Fibroblast of mammary gland (primary cell): ENCODE measurements at regions not wholly inside any gene's neighbourhood (a gene's known extent, or its start where the extent isn't known, plus 50 kb on each side); places are given as distances from the start of the nearest gene placed in this dataset.

Experiments used
- DNase-seq: peaks from one replicate; pipeline ENCODE4 v3.0.0-alpha.2; 2010; ENCODE audit warnings: low read depth
- H3K4me3 ChIP-seq: 2 replicates; pipeline ENCODE4 v1.5.1; 2011; ENCODE audit warnings: low read depth, mild to moderate bottlenecking, low read length, moderate library complexity; ENCODE audit not compliant: control insufficient read depth
- CTCF ChIP-seq: conservative IDR thresholded peaks from 2 replicates; pipeline ENCODE4 v1.5.1; 2011; ENCODE audit warnings: low read depth, low read length, inconsistent platforms; ENCODE audit not compliant: control insufficient read depth, insufficient read depth

GRCh38 chr2:70397186-70397585, 95.3 kb upstream of the FAM136A start:
- TF ChIP-seq CTCF = no peak
- no peak overlapping the region for H3K4me3 ChIP-seq
- DNase-seq = no peak

GRCh38 chr2:70396612-70397011, 94.7 kb upstream of the FAM136A start:
- TF ChIP-seq CTCF = no peak

GRCh38 chr2:70393881-70394280, 92.0 kb upstream of the FAM136A start:
- no peak overlapping the region for H3K4me3 ChIP-seq
- TF ChIP-seq CTCF = no peak
- DNase-seq = no peak

More at GRCh38 chr2:70396612-70397011, 94.7 kb upstream of the FAM136A start:
- H3K4me3 ChIP-seq = no peak overlapping the region
- DNase-seq = no peak

- H3K4me3 ChIP-seq = no peak overlapping the region
- TF ChIP-seq CTCF = no peak
- no peak for DNase-seq
These were observed 90.1 kb upstream of the FAM136A start for GRCh38 chr2:70391988-70392387.

GRCh38 chr2:70391259-70391658, 89.4 kb upstream of the FAM136A start:
- no peak for TF ChIP-seq CTCF
- DNase-seq = no peak
- H3K4me3 ChIP-seq = no peak overlapping the region

- no peak for DNase-seq
- no peak overlapping the region for H3K4me3 ChIP-seq
- no peak for TF ChIP-seq CTCF
These were observed 86.9 kb upstream of the FAM136A start for GRCh38 chr2:70388813-70389212.

- H3K4me3 ChIP-seq = no peak overlapping the region
- DNase-seq = no peak
- no peak for TF ChIP-seq CTCF
These were observed 86.3 kb upstream of the FAM136A start for GRCh38 chr2:70388128-70388527.
